ENCODE measurements at regions not wholly inside any gene's neighbourhood (a gene's known extent, or its start where the extent isn't known, plus 50 kb on each side); places are given as distances from the start of the nearest gene placed in this dataset.

DNA sequence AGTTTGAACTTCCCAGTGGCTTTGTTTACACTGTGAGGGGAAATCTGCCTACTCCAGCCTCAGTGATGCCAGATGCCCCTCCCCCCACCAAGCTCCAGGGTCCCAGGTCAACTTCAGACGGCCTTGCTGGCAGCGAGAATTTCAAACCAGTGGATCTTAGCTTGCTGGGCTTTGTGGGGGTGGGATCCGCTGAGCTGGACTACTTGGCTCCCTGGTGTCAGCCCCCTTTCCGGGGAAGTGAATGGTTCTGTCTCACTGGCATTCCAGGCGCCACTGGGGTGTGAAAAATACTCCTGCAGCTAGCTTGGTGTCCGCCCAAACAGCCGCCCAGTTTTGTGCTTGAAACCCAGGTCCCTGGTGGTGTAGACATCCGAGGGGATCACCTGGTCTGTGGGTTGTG lies 70.0 kb upstream of the NEUROD1 start:
- Histone ChIP-seq H3K27me3 (ENCODE audit: insufficient read depth, low read length) (no peaks in the 10 kb centered on the region), H3K36me3 (ENCODE audit: insufficient read depth, low read length) (no peaks in the 10 kb centered on the region), H3K4me2 (ENCODE audit: low read length) (no peak overlapping the region), H3K79me2 (ENCODE audit: insufficient read depth, low read length) (no peaks in the 10 kb centered on the region), H4K20me1 (ENCODE audit: insufficient read depth, low read length) (no peaks in the 10 kb centered on the region), H3K27ac (ENCODE audit: low read depth, low read length) (no peak overlapping the region), H3K4me3 (ENCODE audit: insufficient read depth, low read depth, low read length) (no peak overlapping the region), H2AFZ (ENCODE audit: low read depth, low read length) (no peak overlapping the region), H3K9ac (ENCODE audit: low read length) (no peak overlapping the region), H3K4me1 (ENCODE audit: insufficient read depth, low read length) (no peaks in the 10 kb centered on the region), H3K9me3 (ENCODE audit: insufficient read depth, low read depth, low read length) (no peaks in the 10 kb centered on the region)
- Mint-ChIP-seq H3K9me3 (ENCODE audit: unreplicated experiment) (peaks cover 5% of the 10 kb centered on the region), H3K36me3 (ENCODE audit: low read depth, unreplicated experiment) (peaks cover 2% of the 10 kb centered on the region), H3K4me1 (ENCODE audit: low read depth, unreplicated experiment) (peaks cover 4% of the 10 kb centered on the region), H3K4me3 (ENCODE audit: unreplicated experiment) (no peak overlapping the region), H3K27ac (ENCODE audit: unreplicated experiment) (no peak overlapping the region), H3K27me3 (ENCODE audit: low read depth, unreplicated experiment) (no peaks in the 10 kb centered on the region)
- FAIRE-seq: no peak
- TF ChIP-seq CTCF (IDR thresholded peaks at IDR 0.05; ENCODE audit: insufficient read depth, low read depth, low read length) (no peak), EZH2 (IDR thresholded peaks at IDR 0.05; ENCODE audit: insufficient read depth, low read length) (no peak)
- no peak for DNase-seq (ENCODE audit: low read depth)

- no peak overlapping the region for H3K4me2 ChIP-seq (ENCODE audit: low read length)
- H3K36me3 ChIP-seq (ENCODE audit: insufficient read depth, low read length): no peaks in the 10 kb centered on the region
- H3K27ac ChIP-seq (ENCODE audit: low read depth, low read length): no peak overlapping the region
- H3K4me1 Mint-ChIP-seq (ENCODE audit: low read depth, unreplicated experiment): peaks cover 4% of the 10 kb centered on the region
- peak overlapping the region; percentile 8 for H3K27ac Mint-ChIP-seq (ENCODE audit: unreplicated experiment)
- no peaks in the 10 kb centered on the region for H3K27me3 ChIP-seq (ENCODE audit: insufficient read depth, low read length)
- H3K36me3 Mint-ChIP-seq (ENCODE audit: low read depth, unreplicated experiment): peaks cover 2% of the 10 kb centered on the region
- no peak overlapping the region for H3K4me3 ChIP-seq (ENCODE audit: insufficient read depth, low read depth, low read length)
- no peak overlapping the region for H3K4me3 Mint-ChIP-seq (ENCODE audit: unreplicated experiment)
- no peaks in the 10 kb centered on the region for H3K4me1 ChIP-seq (ENCODE audit: insufficient read depth, low read length)
- H3K9me3 Mint-ChIP-seq (ENCODE audit: unreplicated experiment): peaks cover 5% of the 10 kb centered on the region
- no peak overlapping the region for H2AFZ ChIP-seq (ENCODE audit: low read depth, low read length)
- TF ChIP-seq EZH2 (IDR thresholded peaks at IDR 0.05; ENCODE audit: insufficient read depth, low read length) (no peak), CTCF (IDR thresholded peaks at IDR 0.05; ENCODE audit: insufficient read depth, low read depth, low read length) (no peak)
- no peak overlapping the region for H3K9ac ChIP-seq (ENCODE audit: low read length)
- FAIRE-seq: no peak
- no peak for DNase-seq (ENCODE audit: low read depth)
- no peaks in the 10 kb centered on the region for H4K20me1 ChIP-seq (ENCODE audit: insufficient read depth, low read length)
- no peaks in the 10 kb centered on the region for H3K27me3 Mint-ChIP-seq (ENCODE audit: low read depth, unreplicated experiment)
- H3K9me3 ChIP-seq (ENCODE audit: insufficient read depth, low read depth, low read length): no peaks in the 10 kb centered on the region
- no peaks in the 10 kb centered on the region for H3K79me2 ChIP-seq (ENCODE audit: insufficient read depth, low read length)
Observed at GRCh38 chr2:181751266-181752030, 71.1 kb upstream of the NEUROD1 start.

DNA sequence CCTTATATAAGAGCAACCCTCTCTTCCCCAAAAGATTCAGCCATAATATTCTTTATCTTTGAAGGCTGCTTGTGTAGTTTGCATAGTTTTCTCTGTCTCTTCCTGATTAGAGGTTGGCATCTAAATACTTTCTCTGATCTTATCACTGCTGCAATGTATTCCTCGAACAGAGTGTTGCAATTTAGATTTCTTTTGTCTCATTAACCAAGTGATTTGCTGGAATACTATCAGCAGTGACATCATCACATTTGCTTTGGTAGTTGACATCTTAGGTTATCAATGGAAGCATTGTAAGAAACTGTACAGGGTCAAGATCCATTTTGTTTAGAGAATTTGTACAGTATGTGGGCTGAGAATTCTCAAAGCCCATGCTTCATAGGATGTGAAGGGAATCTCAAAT lies 72.0 kb upstream of the NEUROD1 start:
- Histone ChIP-seq H3K9me3 (ENCODE audit: insufficient read depth, low read depth, low read length) (no peaks in the 10 kb centered on the region), H3K4me1 (ENCODE audit: insufficient read depth, low read length) (no peaks in the 10 kb centered on the region), H3K27ac (ENCODE audit: low read depth, low read length) (no peak overlapping the region), H3K27me3 (ENCODE audit: insufficient read depth, low read length) (no peaks in the 10 kb centered on the region), H4K20me1 (ENCODE audit: insufficient read depth, low read length) (no peaks in the 10 kb centered on the region), H3K9ac (ENCODE audit: low read length) (no peak overlapping the region), H3K4me3 (ENCODE audit: insufficient read depth, low read depth, low read length) (no peak overlapping the region), H2AFZ (ENCODE audit: low read depth, low read length) (no peak overlapping the region), H3K36me3 (ENCODE audit: insufficient read depth, low read length) (no peaks in the 10 kb centered on the region), H3K79me2 (ENCODE audit: insufficient read depth, low read length) (no peaks in the 10 kb centered on the region), H3K4me2 (ENCODE audit: low read length) (no peak overlapping the region)
- TF ChIP-seq EZH2 (IDR thresholded peaks at IDR 0.05; ENCODE audit: insufficient read depth, low read length): no peak
- TF ChIP-seq CTCF (IDR thresholded peaks at IDR 0.05; ENCODE audit: insufficient read depth, low read depth, low read length): no peak
- Mint-ChIP-seq H3K27ac (ENCODE audit: unreplicated experiment) (no peak overlapping the region), H3K4me1 (ENCODE audit: low read depth, unreplicated experiment) (peaks cover 4% of the 10 kb centered on the region), H3K4me3 (ENCODE audit: unreplicated experiment) (no peak overlapping the region), H3K36me3 (ENCODE audit: low read depth, unreplicated experiment) (peaks cover 2% of the 10 kb centered on the region), H3K9me3 (ENCODE audit: unreplicated experiment) (peaks cover 5% of the 10 kb centered on the region), H3K27me3 (ENCODE audit: low read depth, unreplicated experiment) (no peaks in the 10 kb centered on the region)
- DNase-seq (ENCODE audit: low read depth): peak; percentile 63
- FAIRE-seq: no peak

Data from astrocyte (in vitro differentiated cells and primary cell).